ENCODE measurements at regions not wholly inside any gene's neighbourhood (a gene's known extent, or its start where the extent isn't known, plus 50 kb on each side); places are given as distances from the start of the nearest gene placed in this dataset.

DNA sequence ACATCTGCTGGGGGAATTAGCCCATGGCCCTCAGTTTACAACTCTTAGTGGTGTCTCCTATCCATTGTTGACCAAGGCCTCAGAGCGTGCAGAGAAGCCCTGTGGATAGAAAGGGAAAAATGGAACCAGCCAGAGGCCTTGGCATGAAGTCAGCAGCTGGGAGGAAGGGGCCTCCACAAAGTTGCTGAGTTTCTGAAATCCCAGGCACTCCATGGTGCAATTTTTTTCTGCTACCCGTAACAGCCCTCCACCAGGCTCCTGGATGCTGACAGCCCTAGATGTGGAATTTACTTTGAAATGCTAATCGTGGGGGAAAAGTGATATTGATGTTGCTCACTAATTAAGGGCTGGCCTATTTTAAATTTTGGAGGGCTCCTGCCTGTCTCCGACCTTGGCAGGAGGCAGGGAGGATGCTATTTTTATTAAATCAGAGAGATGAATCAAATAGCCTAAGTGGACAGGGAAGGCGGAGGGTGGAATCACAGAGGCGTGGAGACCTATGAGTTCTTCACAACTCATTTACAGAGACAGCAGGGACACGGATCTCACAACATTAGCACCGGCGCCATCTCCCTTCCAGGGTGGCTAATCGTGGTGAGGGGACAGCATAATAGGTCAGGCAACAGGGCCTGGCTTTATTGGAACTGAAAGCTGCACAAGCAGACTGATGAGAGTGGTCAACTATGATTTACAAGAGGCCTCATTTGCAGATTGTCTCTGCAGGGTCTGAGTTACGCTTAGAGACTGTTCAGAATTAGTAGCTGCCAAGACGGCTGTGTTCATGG, 99.8 kb upstream of the WSCD2 start:
- DNase-seq (ENCODE audit: low spot score), result no peak
- in situ Hi-C loops (cut with MboI; ENCODE audit: low sequenced_read_pairs, unreplicated experiment), result no loop called here
- no peak for TF ChIP-seq CTCF (IDR thresholded peaks at IDR 0.05; ENCODE audit: borderline replicate concordance, control extremely low read depth, extremely low read depth, insufficient read depth, missing control alignments)

GRCh38 chr12:108033090-108033489, 96.0 kb upstream of the WSCD2 start:
- DNase-seq (ENCODE audit: low spot score), result no peak
- TF ChIP-seq CTCF (IDR thresholded peaks at IDR 0.05; ENCODE audit: borderline replicate concordance, control extremely low read depth, extremely low read depth, insufficient read depth, missing control alignments), result no peak
- in situ Hi-C loops (cut with MboI; ENCODE audit: low sequenced_read_pairs, unreplicated experiment), result no loop called here

DNA sequence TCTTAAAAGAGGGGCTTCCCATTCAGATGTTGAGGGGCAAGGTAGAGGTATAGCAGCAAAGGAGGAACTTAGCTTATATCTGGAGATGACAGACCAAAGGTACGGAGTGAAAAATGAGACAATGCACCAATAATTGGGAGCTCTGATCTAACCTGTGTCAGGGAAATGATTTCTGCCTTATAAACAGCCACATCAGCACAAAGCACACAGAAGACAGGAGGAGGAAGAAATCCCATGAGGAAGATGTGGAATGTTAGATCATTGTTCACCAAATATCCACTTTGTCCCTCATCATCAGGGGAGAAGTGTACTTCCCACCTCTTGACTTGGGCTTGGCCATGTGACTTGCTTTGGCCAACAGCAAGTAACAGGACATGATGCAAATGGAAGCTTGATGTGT, 93.7 kb upstream of the WSCD2 start:
- in situ Hi-C loops (cut with MboI; ENCODE audit: low sequenced_read_pairs, unreplicated experiment), result no loop called here
- no peak for TF ChIP-seq CTCF (IDR thresholded peaks at IDR 0.05; ENCODE audit: borderline replicate concordance, control extremely low read depth, extremely low read depth, insufficient read depth, missing control alignments)
- no peak for DNase-seq (ENCODE audit: low spot score)

GRCh38 chr12:108037960-108038359, 91.1 kb upstream of the WSCD2 start:
- DNase-seq (ENCODE audit: low spot score), result no peak
- no peak for TF ChIP-seq CTCF (IDR thresholded peaks at IDR 0.05; ENCODE audit: borderline replicate concordance, control extremely low read depth, extremely low read depth, insufficient read depth, missing control alignments)
- in situ Hi-C loops (cut with MboI; ENCODE audit: low sequenced_read_pairs, unreplicated experiment), result no loop called here

DNA sequence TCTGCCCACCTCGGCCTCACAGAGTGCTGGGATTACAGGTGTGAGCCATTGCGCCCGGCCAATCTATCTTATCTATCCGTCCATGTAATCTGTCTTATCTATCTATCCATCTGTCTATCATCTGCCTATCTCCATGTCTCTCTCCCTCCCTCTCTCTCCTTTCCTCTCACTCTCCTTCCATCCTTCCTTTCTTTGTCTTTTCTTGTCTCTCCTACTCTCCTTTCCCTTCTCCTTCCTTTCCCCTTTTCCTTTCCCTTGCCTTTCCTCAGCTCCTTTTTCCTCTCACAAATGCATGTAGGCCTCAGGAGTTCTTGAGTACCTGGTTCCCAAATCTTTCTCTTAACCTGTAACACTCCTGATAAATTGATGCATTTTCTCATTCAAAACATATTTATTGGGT, 89.3 kb upstream of the WSCD2 start:
- in situ Hi-C loops (cut with MboI; ENCODE audit: low sequenced_read_pairs, unreplicated experiment), result no loop called here
- no peak for TF ChIP-seq CTCF (IDR thresholded peaks at IDR 0.05; ENCODE audit: borderline replicate concordance, control extremely low read depth, extremely low read depth, insufficient read depth, missing control alignments)
- DNase-seq (ENCODE audit: low spot score), result no peak

DNA sequence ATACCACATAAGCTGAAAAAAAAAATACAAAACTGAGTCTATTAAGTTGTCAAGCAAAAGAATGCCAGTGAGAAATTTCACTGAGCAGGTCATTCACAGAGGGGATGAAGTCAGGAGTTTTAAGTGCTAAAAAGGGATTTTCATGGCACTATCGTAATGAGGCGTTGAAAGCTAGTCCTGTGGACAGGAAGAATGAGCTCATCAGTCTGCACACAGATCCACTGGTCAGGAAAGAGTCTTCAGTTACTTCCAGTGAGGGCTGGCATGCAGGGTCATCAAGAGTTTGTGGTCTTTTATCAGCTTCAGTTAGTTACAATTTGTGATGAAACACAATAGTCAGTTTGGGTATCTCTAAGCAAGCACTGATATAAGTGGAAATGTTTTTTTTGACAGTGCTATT, 88.1 kb upstream of the WSCD2 start:
- TF ChIP-seq CTCF (IDR thresholded peaks at IDR 0.05; ENCODE audit: borderline replicate concordance, control extremely low read depth, extremely low read depth, insufficient read depth, missing control alignments), result no peak
- in situ Hi-C loops (cut with MboI; ENCODE audit: low sequenced_read_pairs, unreplicated experiment), result no loop called here
- no peak for DNase-seq (ENCODE audit: low spot score)

All from GM13976 (cell line).